ENCODE measurements at regions not wholly inside any gene's neighbourhood (a gene's known extent, or its start where the extent isn't known, plus 50 kb on each side); places are given as distances from the start of the nearest gene placed in this dataset.

DNA sequence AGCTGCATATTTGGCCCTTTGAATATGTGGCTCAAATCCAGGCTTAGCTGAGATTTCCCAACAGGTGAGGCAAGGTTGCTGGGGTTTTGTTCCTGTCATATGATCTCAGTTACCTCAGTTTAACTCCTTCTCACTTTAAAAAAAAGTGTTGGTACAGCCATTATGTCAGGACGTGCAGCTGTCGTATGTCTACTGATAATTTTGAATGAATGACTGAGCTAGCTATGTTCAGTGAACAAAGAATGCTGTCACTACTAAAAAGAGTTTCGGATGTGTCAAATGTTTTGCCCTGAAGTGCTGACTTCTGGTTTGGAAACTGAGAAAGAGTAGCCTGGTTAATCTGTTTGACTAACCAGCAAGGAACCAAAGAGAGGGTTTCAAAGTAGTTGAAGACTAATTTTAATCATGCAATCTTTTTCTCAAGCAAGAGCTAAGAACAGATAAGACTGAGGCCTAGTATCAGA lies 106.3 kb upstream of the NR3C1 start:
- H3K36me3 ChIP-seq = no peaks in the 10 kb centered on the region
- DNase-seq = no peak
- H3K27me3 ChIP-seq = no peaks in the 10 kb centered on the region
- H3K4me1 ChIP-seq = peaks cover 0 to 20% (median 14%) of the 10 kb centered on the region in 4 donors
- WGBS, 2 donors = 90 to 94% methylated on average over 3 of the region's 3 CpGs
- no peaks in the 10 kb centered on the region for H3K9me3 ChIP-seq
- no peak for TF ChIP-seq POLR2AphosphoS5 (IDR thresholded peaks at IDR 0.05)
- TF ChIP-seq, protein P1, sequence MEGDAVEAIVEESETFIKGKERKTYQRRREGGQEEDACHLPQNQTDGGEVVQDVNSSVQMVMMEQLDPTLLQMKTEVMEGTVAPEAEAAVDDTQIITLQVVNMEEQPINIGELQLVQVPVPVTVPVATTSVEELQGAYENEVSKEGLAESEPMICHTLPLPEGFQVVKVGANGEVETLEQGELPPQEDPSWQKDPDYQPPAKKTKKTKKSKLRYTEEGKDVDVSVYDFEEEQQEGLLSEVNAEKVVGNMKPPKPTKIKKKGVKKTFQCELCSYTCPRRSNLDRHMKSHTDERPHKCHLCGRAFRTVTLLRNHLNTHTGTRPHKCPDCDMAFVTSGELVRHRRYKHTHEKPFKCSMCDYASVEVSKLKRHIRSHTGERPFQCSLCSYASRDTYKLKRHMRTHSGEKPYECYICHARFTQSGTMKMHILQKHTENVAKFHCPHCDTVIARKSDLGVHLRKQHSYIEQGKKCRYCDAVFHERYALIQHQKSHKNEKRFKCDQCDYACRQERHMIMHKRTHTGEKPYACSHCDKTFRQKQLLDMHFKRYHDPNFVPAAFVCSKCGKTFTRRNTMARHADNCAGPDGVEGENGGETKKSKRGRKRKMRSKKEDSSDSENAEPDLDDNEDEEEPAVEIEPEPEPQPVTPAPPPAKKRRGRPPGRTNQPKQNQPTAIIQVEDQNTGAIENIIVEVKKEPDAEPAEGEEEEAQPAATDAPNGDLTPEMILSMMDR (IDR thresholded peaks at IDR 0.05) = no peak
- no peak for TF ChIP-seq EP300 (IDR thresholded peaks at IDR 0.05)
- no peak for TF ChIP-seq POLR2A (IDR thresholded peaks at IDR 0.05)
- H3K27ac ChIP-seq = no peak overlapping the region
- intact Hi-C loops (cut with DNase I) = loop anchor here (5.0 kb wide), 1 partner anchor 107 kb away; the partner anchor contains the start of gene NR3C1
- no peak overlapping the region for H3K4me3 ChIP-seq

DNA sequence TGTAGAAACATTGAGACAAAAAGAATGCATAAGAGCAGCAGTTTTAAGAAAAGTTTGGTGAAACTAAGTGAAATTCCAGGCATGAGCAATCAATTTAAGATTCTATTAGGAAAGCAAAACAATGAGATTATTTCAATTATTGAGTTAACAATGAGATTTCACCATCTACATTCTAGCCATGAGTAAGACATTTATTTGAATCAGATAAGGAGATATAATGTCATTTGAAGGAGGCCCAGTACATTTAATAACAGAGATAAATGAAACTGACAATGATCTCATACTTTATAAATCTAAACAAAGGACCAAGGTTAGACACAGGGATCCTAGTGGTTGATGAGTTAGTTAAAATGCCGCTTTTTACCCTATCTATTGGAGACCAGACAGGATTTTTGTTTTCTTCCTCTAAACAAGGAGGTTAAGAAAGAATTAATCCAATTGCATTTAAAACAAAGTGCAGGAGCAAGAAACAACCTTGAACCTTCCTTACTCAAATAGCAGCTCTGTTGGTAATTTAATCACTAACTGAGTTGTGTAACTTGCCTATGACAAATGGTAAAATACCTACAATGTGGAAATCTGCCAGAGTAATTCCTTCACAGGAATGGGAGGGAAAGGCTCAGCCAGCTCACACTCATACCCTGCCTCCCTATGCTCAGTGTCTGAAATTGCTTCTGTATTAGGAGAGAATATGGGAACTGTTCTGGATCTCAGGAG lies 103.5 kb upstream of the NR3C1 start:
- Histone ChIP-seq H3K9me3 (no peaks in the 10 kb centered on the region), H3K4me1 (peaks cover 0 to 20% (median 14%) of the 10 kb centered on the region in 4 donors), H3K4me3 (no peak overlapping the region), H3K27me3 (no peaks in the 10 kb centered on the region), H3K27ac (peak overlapping the region in 3 of 4 donors; percentile 59 to 65 (median 60)), H3K36me3 (no peaks in the 10 kb centered on the region)
- TF ChIP-seq, protein P1 (IDR thresholded peaks at IDR 0.05) = no peak
- TF ChIP-seq POLR2AphosphoS5 (IDR thresholded peaks at IDR 0.05) = peak; percentile 3 to 63 (median 36)
- 77 to 84% methylated on average over 1 of the region's 1 CpG for WGBS, 2 donors
- intact Hi-C loops (cut with DNase I) = loop anchor here (5.0 kb wide), 1 partner anchor 105 kb away; the partner anchor contains the start of gene NR3C1
- DNase-seq = no peak

DNA sequence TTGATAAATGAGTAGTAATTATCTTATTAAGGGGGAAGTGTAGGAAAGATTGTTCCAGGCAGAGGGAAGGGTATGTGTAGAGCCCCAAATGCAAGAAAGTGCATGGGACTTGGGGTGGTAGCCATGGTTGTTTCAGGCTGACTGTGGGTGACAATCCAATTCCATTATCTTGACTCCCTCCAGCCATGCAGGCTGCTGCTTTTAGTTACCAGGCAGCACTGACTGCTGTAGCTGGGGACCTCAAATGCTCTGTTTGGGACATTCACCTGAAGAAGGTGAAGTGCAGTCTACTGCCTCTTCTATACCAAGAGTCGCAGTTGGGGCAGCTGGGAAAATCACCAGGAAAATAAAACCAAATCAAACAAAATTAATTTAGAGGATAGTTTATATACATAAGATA lies 102.4 kb upstream of the NR3C1 start:
- no peak for DNase-seq
- WGBS, 2 donors = 97 to 100% methylated on average over 1 of the region's 1 CpG
- Histone ChIP-seq H3K4me3 (no peak overlapping the region), H3K27ac (peak overlapping the region in 1 of 4 donors; percentile 60), H3K9me3 (no peaks in the 10 kb centered on the region), H3K36me3 (no peaks in the 10 kb centered on the region), H3K27me3 (no peaks in the 10 kb centered on the region), H3K4me1 (peaks cover 0 to 20% (median 14%) of the 10 kb centered on the region in 4 donors)
- intact Hi-C loops (cut with DNase I) = loop anchor here (5.0 kb wide), 1 partner anchor 104 kb away; the partner anchor contains the start of gene NR3C1
- no peak for TF ChIP-seq POLR2A (IDR thresholded peaks at IDR 0.05)
- TF ChIP-seq EP300 (IDR thresholded peaks at IDR 0.05) = no peak
- no peak for TF ChIP-seq POLR2AphosphoS5 (IDR thresholded peaks at IDR 0.05)
- TF ChIP-seq, protein P1 (IDR thresholded peaks at IDR 0.05) = no peak

- no peak for DNase-seq
- H3K27me3 ChIP-seq = no peaks in the 10 kb centered on the region
- no peaks in the 10 kb centered on the region for H3K9me3 ChIP-seq
- intact Hi-C loops (cut with DNase I) = loop anchor here (5.0 kb wide), 1 partner anchor 103 kb away; the partner anchor contains the start of gene NR3C1
- H3K4me3 ChIP-seq = no peak overlapping the region
- TF ChIP-seq EP300 (IDR thresholded peaks at IDR 0.05) = no peak
- no peak for TF ChIP-seq POLR2A (IDR thresholded peaks at IDR 0.05)
- no peak for TF ChIP-seq POLR2AphosphoS5 (IDR thresholded peaks at IDR 0.05)
- TF ChIP-seq, protein P1 (IDR thresholded peaks at IDR 0.05) = no peak
- H3K27ac ChIP-seq = no peak overlapping the region
- peaks cover 0 to 20% (median 14%) of the 10 kb centered on the region in 4 donors for H3K4me1 ChIP-seq
- no peaks in the 10 kb centered on the region for H3K36me3 ChIP-seq
Measured at GRCh38 chr5:143505354-143505753, 101.9 kb upstream of the NR3C1 start.

All from sigmoid colon (tissue), 6 donors.